Prostate gland (tissue), 2 donors: ENCODE measurements at regions not wholly inside any gene's neighbourhood (a gene's known extent, or its start where the extent isn't known, plus 50 kb on each side); places are given as distances from the start of the nearest gene placed in this dataset.

Experiments used
- DNase-seq: peaks from one replicate; pipeline ENCODE4 v3.0.0-alpha.2; 2019; ENCODE audit warnings: low spot score
- H3K27ac ChIP-seq, 2 donors: fragments of 200-600 bp; sonication (generic); 2 replicates each; pipeline ENCODE4 v1.5.1; 2017 to 2019
- H3K27me3 ChIP-seq: fragments of 200-600 bp; sonication (generic); replicated peaks from 2 replicates; pipeline ENCODE4 v1.5.1; 2019; ENCODE audit not compliant: insufficient read depth
- H3K36me3 ChIP-seq, 2 donors: fragments of 200-600 bp; sonication (generic); 1 replicate in 1 of 2; 2 replicates in 1 of 2; pipeline versions ENCODE4 v1.5.1 to v1.8.1; 2017 to 2019
- H3K4me1 ChIP-seq: fragments of 200-600 bp; sonication (generic); replicated peaks from 2 replicates; pipeline ENCODE4 v1.5.1; 2019
- H3K4me3 ChIP-seq, 2 donors: fragments of 200-600 bp; sonication (generic); 2 replicates each; pipeline ENCODE4 v1.5.1; 2017 to 2019
- H3K9me3 ChIP-seq: fragments of 200-600 bp; sonication (generic); 2 replicates; pipeline ENCODE4 v1.5.1; 2017
- POLR2A ChIP-seq: fragments of 450-650 bp; IDR thresholded peaks from one replicate; pipeline ENCODE4 v1.6.1; 2016; ENCODE audit warnings: antibody characterized with exemption, mild to moderate bottlenecking
- POLR2AphosphoS5 ChIP-seq: sonication (generic); formaldehyde crosslinking; IDR thresholded peaks from one replicate; pipeline ENCODE4 v1.6.1; 2017; ENCODE audit warnings: antibody characterized with exemption
- WGBS: methylation state at CpG from one replicate; pipeline ENCODE4 v1.1.5; 2018; 5-methylcytosine and 5-hydroxymethylcytosine counted together
- intact Hi-C: fragments of 100-400 bp; cut with DNase I; formaldehyde crosslinking; loops from one replicate; pipeline ENCODE4 v1.14.2; 2022
- TF ChIP-seq, protein P1 (sequence below), 4 experiments: fragments of 200-600 bp in 2 of 4; fragments of 450-650 bp in 2 of 4; sonication (generic) in 2 of 4; IDR thresholded peaks; 1 replicate in 3 of 4; 2 replicates in 1 of 4; pipeline ENCODE4 v1.5.1; 2016 to 2019; ENCODE audit warnings: antibody characterized with exemption in 4 of 4, mild to moderate bottlenecking in 2 of 4, moderate library complexity in 2 of 4

DNA sequence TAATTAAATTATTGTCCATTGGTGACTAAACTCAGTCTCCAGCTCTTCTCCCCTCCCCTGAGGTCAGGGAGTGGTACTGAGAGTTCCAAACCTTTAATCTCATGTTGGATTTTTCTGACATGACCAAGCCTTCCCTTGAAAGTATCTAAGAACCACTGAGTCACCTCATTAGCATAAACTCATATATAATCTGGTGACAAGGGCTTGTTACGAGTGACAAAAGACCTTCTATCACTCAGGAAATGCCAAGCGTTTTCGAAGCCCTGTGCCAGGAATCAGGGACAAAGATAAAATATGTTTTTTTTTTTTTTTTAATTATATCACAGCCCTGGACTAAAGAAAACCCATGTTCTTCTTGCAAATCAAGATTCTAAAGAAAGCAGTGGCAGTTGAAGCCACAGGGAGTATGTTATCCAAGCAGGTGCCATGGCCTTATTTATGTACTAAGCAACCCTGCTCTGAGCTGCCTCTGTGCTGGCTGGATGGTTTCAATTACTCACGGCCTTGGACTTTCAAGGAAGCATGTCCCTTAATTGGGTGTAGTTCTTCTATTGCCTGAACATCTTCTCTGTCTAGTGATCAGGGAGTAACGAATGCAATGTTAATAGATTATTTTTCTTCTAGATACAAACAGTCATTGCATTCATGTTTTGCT, 169.0 kb upstream of the PRKCQ start:
- intact Hi-C loops, result no loop called here

DNA sequence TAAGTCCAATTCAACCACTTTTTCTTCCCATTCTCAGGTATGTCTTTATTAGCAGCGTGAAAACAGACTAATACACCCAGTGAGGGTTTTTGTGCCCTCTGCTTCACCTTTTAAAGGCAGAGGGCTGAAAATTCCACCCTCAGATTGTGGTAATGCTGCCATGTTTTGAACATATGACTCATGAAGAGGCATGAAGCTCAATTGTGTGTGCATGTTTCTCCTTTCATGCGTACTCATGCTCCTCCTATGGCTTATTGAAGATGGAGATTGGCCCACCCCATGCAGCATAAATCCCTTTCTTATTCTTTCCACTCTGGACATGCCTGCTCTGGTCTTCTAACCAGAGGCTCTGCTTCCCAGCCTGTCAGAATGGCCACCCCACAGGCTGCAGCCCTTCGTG, 168.0 kb upstream of the PRKCQ start:
- no peak for DNase-seq
- Histone ChIP-seq H3K27me3 (no peaks in the 10 kb centered on the region), H3K27ac (no peak overlapping the region), H3K4me1 (no peaks in the 10 kb centered on the region), H3K4me3 (no peak overlapping the region), H3K9me3 (no peaks in the 10 kb centered on the region), H3K36me3 (no peaks in the 10 kb centered on the region)
- intact Hi-C loops, result no loop called here
- WGBS, result 96% methylated on average over 3 of the region's 3 CpGs
- no peak for TF ChIP-seq POLR2A
- no peak for TF ChIP-seq POLR2AphosphoS5
- TF ChIP-seq, protein P1, sequence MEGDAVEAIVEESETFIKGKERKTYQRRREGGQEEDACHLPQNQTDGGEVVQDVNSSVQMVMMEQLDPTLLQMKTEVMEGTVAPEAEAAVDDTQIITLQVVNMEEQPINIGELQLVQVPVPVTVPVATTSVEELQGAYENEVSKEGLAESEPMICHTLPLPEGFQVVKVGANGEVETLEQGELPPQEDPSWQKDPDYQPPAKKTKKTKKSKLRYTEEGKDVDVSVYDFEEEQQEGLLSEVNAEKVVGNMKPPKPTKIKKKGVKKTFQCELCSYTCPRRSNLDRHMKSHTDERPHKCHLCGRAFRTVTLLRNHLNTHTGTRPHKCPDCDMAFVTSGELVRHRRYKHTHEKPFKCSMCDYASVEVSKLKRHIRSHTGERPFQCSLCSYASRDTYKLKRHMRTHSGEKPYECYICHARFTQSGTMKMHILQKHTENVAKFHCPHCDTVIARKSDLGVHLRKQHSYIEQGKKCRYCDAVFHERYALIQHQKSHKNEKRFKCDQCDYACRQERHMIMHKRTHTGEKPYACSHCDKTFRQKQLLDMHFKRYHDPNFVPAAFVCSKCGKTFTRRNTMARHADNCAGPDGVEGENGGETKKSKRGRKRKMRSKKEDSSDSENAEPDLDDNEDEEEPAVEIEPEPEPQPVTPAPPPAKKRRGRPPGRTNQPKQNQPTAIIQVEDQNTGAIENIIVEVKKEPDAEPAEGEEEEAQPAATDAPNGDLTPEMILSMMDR (IDR thresholded peaks at IDR 0.05), result no peak

More for the DNA sequence above, 169.0 kb upstream of the PRKCQ start:
- H3K4me3 ChIP-seq, result no peak overlapping the region
- H3K27me3 ChIP-seq, result no peaks in the 10 kb centered on the region
- TF ChIP-seq, protein P1 (IDR thresholded peaks at IDR 0.05), result no peak
- TF ChIP-seq POLR2A, result no peak
- TF ChIP-seq POLR2AphosphoS5, result no peak
- no peak for DNase-seq
- no peaks in the 10 kb centered on the region for H3K4me1 ChIP-seq
- 53% methylated on average over 5 of the region's 5 CpGs for WGBS
- no peaks in the 10 kb centered on the region for H3K36me3 ChIP-seq
- H3K27ac ChIP-seq, result no peak overlapping the region
- H3K9me3 ChIP-seq, result no peaks in the 10 kb centered on the region

DNA sequence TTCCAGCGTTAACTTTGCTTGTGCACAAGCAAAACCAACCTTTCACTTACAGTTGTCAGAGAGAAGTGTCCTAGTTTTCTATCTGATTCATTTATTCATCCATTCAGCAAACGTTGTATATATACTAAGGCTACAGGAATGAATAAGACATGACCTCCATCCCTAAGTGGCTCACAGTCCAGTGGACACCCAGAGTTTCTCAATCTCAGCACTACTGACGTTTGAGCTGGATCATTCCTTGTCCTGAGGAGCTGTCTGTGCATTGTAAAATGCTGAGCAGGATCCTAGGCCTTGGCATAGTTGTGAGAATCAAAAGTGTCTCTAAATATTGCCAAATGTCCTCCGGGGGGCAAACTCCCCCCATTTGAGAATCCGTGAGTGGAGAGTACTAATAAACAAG, 166.7 kb upstream of the PRKCQ start:
- Histone ChIP-seq H3K9me3 (no peaks in the 10 kb centered on the region), H3K36me3 (no peaks in the 10 kb centered on the region), H3K4me1 (no peaks in the 10 kb centered on the region), H3K27me3 (no peaks in the 10 kb centered on the region), H3K27ac (no peak overlapping the region), H3K4me3 (no peak overlapping the region)
- no peak for DNase-seq
- intact Hi-C loops, result no loop called here
- 78% methylated on average over 5 of the region's 5 CpGs for WGBS
- no peak for TF ChIP-seq POLR2AphosphoS5
- TF ChIP-seq, protein P1 (IDR thresholded peaks at IDR 0.05), result no peak
- no peak for TF ChIP-seq POLR2A

DNA sequence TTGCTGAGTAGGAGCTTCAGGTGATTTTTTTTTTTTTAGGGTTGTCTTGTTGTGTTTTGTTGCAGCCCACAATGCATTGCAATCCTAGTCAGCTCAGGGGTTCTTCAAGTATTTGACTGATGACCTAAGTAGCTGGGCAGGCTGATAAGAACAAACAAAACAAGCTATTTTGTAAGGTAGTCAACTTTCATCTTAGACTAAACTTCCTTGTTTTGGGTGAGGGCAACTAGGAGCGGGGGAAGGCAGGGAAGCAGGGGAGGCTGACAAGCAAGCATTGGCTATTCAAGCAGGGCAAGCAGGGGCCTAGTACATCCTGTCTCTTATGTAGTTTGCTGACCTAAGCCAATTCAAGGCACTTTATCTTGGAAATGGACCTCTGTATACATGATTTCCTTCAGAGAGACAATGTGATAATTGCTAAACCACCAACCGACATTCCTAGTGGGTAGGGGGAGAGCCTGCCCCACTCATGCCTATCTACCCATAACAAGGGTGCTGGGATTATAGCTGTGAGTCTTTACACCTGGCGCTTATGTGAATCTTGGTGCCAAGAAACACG, 163.3 kb upstream of the PRKCQ start:
- no peak overlapping the region for H3K4me3 ChIP-seq
- intact Hi-C loops, result no loop called here
- no peaks in the 10 kb centered on the region for H3K36me3 ChIP-seq
- no peaks in the 10 kb centered on the region for H3K9me3 ChIP-seq
- DNase-seq, result no peak
- TF ChIP-seq, protein P1 (IDR thresholded peaks at IDR 0.05), result no peak
- TF ChIP-seq POLR2A, result no peak
- no peak for TF ChIP-seq POLR2AphosphoS5
- no peaks in the 10 kb centered on the region for H3K4me1 ChIP-seq
- H3K27ac ChIP-seq, result no peak overlapping the region
- no peaks in the 10 kb centered on the region for H3K27me3 ChIP-seq
- 77% methylated on average over 4 of the region's 4 CpGs for WGBS

DNA sequence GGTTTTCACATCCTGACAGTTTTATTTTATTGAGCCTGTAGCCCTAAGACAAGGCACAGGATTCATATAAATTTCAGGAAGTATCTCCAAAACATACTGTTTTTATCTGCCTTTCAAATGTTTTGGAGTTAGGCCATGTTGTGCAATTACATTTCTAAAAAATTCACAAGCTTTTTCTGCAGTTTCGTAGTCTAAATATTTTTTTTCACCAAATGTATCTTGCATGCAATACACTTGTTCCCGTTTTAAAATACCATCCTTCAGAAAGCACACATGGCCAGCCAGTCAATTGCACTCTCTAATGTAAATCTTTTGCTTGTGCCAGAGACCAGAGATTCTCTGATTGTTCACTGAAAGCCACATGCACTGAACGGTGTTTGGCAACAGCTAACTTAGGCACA, 161.5 kb upstream of the PRKCQ start:
- no peaks in the 10 kb centered on the region for H3K4me1 ChIP-seq
- intact Hi-C loops, result no loop called here
- TF ChIP-seq POLR2AphosphoS5, result no peak
- no peak for TF ChIP-seq POLR2A
- TF ChIP-seq, protein P1 (IDR thresholded peaks at IDR 0.05), result no peak
- no peaks in the 10 kb centered on the region for H3K9me3 ChIP-seq
- H3K36me3 ChIP-seq, result no peaks in the 10 kb centered on the region
- WGBS, result 17% methylated on average over 3 of the region's 3 CpGs
- H3K27me3 ChIP-seq, result no peaks in the 10 kb centered on the region
- DNase-seq, result no peak
- H3K27ac ChIP-seq, result no peak overlapping the region
- H3K4me3 ChIP-seq, result no peak overlapping the region
